Liver (tissue), 8 donors: ENCODE measurements at regions not wholly inside any gene's neighbourhood (a gene's known extent, or its start where the extent isn't known, plus 50 kb on each side); places are given as distances from the start of the nearest gene placed in this dataset.
A peak's percentile ranks its signal among the peaks of the same experiment; 100 is the strongest.

ENCODE experiments used
- DNase-seq: peaks from one replicate; pipeline ENCODE4 v3.0.0-alpha.2; 2017; ENCODE audit warnings: low spot score
- H3K27ac ChIP-seq, 2 donors: one replicate each; pipeline ENCODE4 v1.7.0; 2013; ENCODE audit warnings: inconsistent platforms in 2 of 2, low read length in 2 of 2, control low read depth in 1 of 2, low read depth in 1 of 2, mild to moderate bottlenecking in 1 of 2
- H3K27me3 ChIP-seq, 4 donors: one replicate each; pipeline versions ENCODE4 v1.6.1 to v1.7.0; 2013; ENCODE audit warnings: low read length in 3 of 4, inconsistent platforms in 1 of 4, mild to moderate bottlenecking in 1 of 4, moderate library complexity in 1 of 4; ENCODE audit not compliant: control insufficient read depth in 4 of 4, insufficient read depth in 4 of 4
- H3K36me3 ChIP-seq, 4 donors: one replicate each; pipeline versions ENCODE4 v1.6.1 to v1.7.0; 2013; ENCODE audit warnings: low read length in 3 of 4, mild to moderate bottlenecking in 3 of 4, low read depth in 1 of 4, moderate library complexity in 1 of 4; ENCODE audit not compliant: control insufficient read depth in 4 of 4, insufficient read depth in 3 of 4
- H3K4me1 ChIP-seq, 4 donors: one replicate each; pipeline versions ENCODE4 v1.6.1 to v1.7.0; 2013; ENCODE audit warnings: low read length in 3 of 4, mild to moderate bottlenecking in 3 of 4, moderate library complexity in 1 of 4; ENCODE audit not compliant: control insufficient read depth in 4 of 4, insufficient read depth in 4 of 4
- H3K4me3 ChIP-seq, 3 donors: one replicate each; pipeline versions ENCODE4 v1.6.1 to v1.7.0; 2013; ENCODE audit warnings: low read length in 3 of 3, control low read depth in 1 of 3, low read depth in 1 of 3, mild to moderate bottlenecking in 1 of 3
- H3K9ac ChIP-seq, 2 donors: one replicate each; pipeline ENCODE4 v1.7.0; 2013; ENCODE audit warnings: low read length in 2 of 2, mild to moderate bottlenecking in 2 of 2, moderate library complexity in 2 of 2, control low read depth in 1 of 2, low read depth in 1 of 2
- H3K9me3 ChIP-seq, 4 donors: one replicate each; pipeline versions ENCODE4 v1.6.1 to v1.7.0; 2013; ENCODE audit warnings: low read length in 3 of 4; ENCODE audit not compliant: control insufficient read depth in 4 of 4
- ATF3 ChIP-seq: IDR thresholded peaks from 2 replicates; pipeline ENCODE4 v1.6.1; 2016; ENCODE audit warnings: antibody characterized with exemption
- CTCF ChIP-seq: fragments of 150-350 bp; IDR thresholded peaks from 2 replicates; pipeline ENCODE4 v1.5.1; 2017; ENCODE audit warnings: improper control_type of control experiment, low read depth, low read length; ENCODE audit not compliant: missing input control
- FOXA1 ChIP-seq: IDR thresholded peaks from 2 replicates; pipeline ENCODE4 v1.6.1; 2016; ENCODE audit warnings: antibody characterized with exemption
- HNF4G ChIP-seq: IDR thresholded peaks from 2 replicates; pipeline ENCODE4 v1.6.1; 2016; ENCODE audit warnings: antibody characterized with exemption
- JUND ChIP-seq, 2 donors: IDR thresholded peaks; 2 replicates each; pipeline ENCODE4 v1.6.1; 2016; ENCODE audit warnings: antibody characterized with exemption in 2 of 2
- MAX ChIP-seq: IDR thresholded peaks from 2 replicates; pipeline ENCODE4 v1.6.1; 2016; ENCODE audit warnings: antibody characterized with exemption
- NR2F2 ChIP-seq: IDR thresholded peaks from 2 replicates; pipeline ENCODE4 v1.6.1; 2016; ENCODE audit warnings: antibody characterized with exemption
- RAD21 ChIP-seq, 2 donors: IDR thresholded peaks; 2 replicates each; pipeline ENCODE4 v1.6.1; 2016; ENCODE audit warnings: antibody characterized with exemption in 2 of 2, mild to moderate bottlenecking in 2 of 2
- REST ChIP-seq: IDR thresholded peaks from 2 replicates; pipeline ENCODE4 v1.6.1; 2016; ENCODE audit warnings: antibody characterized with exemption, mild to moderate bottlenecking
- RXRA ChIP-seq, 2 donors: IDR thresholded peaks; 2 replicates each; pipeline ENCODE4 v1.6.1; 2017 to 2018; ENCODE audit warnings: antibody characterized with exemption in 2 of 2, mild to moderate bottlenecking in 1 of 2
- SP1 ChIP-seq: IDR thresholded peaks from 2 replicates; pipeline ENCODE4 v1.6.1; 2018; ENCODE audit warnings: antibody characterized with exemption, mild to moderate bottlenecking
- TAF1 ChIP-seq: conservative IDR thresholded peaks from 2 replicates; pipeline ENCODE4 v1.6.1; 2016; ENCODE audit warnings: antibody characterized with exemption, mild to moderate bottlenecking
- YY1 ChIP-seq: IDR thresholded peaks from 2 replicates; pipeline ENCODE4 v1.6.1; 2016; ENCODE audit warnings: antibody characterized with exemption, mild to moderate bottlenecking
- ZBTB33 ChIP-seq: IDR thresholded peaks from 2 replicates; pipeline ENCODE4 v1.6.1; 2016; ENCODE audit warnings: antibody characterized with exemption
- WGBS: extraction: QIAGEN DNeasy Blood & Tissue Kit; methylation state at CpG from one replicate; pipeline ENCODE4 v1.1.7; 2013; 5-methylcytosine and 5-hydroxymethylcytosine counted together
- donor health status: healthy.
- donor health status: healthy.
- donor health status: healthy.
- donor health status: healthy.
- donor health status: healthy.

GRCh38 chr17:68665373-68665772 is 64.2 kb upstream of the FAM20A start (continued):
- TF ChIP-seq REST, result no peak
- no peak for TF ChIP-seq MAX
- TF ChIP-seq ZBTB33, result no peak
- TF ChIP-seq SP1, result no peak
- TF ChIP-seq YY1, result no peak

GRCh38 chr17:68662479-68662878 is 61.3 kb upstream of the FAM20A start:
- no peaks in the 10 kb centered on the region for H3K36me3 ChIP-seq
- peaks cover 0 to 27% (median 20%) of the 10 kb centered on the region in 4 donors for H3K4me1 ChIP-seq
- H3K27me3 ChIP-seq, result no peaks in the 10 kb centered on the region
- no peak overlapping the region for H3K9ac ChIP-seq
- no peak for DNase-seq
- 84% methylated on average over 2 of the region's 2 CpGs for whole genome bisulfite sequencing
- no peak overlapping the region for H3K4me3 ChIP-seq
- no peak overlapping the region for H3K27ac ChIP-seq
- no peaks in the 10 kb centered on the region for H3K9me3 ChIP-seq
- TF ChIP-seq YY1 (no peak), FOXA1 (no peak), JUND (IDR thresholded peaks at IDR 0.05) (no peak), RXRA (IDR thresholded peaks at IDR 0.05) (no peak), MAX (no peak), HNF4G (no peak), RAD21 (IDR thresholded peaks at IDR 0.05) (no peak), ZBTB33 (no peak), ATF3 (no peak)

- 27% methylated on average over 4 of the region's 4 CpGs for WGBS
- H3K27me3 ChIP-seq, result no peaks in the 10 kb centered on the region
- DNase-seq, result no peak
- no peaks in the 10 kb centered on the region for H3K36me3 ChIP-seq
- peak overlapping the region; percentile 7 to 42 for H3K27ac ChIP-seq
- no peak overlapping the region for H3K4me3 ChIP-seq
- H3K9ac ChIP-seq, result no peak overlapping the region
- H3K4me1 ChIP-seq, result peaks cover 0 to 27% (median 20%) of the 10 kb centered on the region in 4 donors
- no peaks in the 10 kb centered on the region for H3K9me3 ChIP-seq
- TF ChIP-seq NR2F2 (no peak), FOXA1 (no peak), ATF3 (no peak), ZBTB33 (no peak), TAF1 (no peak), CTCF (no peak)
These were observed 60.9 kb upstream of the FAM20A start for GRCh38 chr17:68662037-68662432.
